Breast epithelium (tissue), 4 donors: ENCODE measurements at regions not wholly inside any gene's neighbourhood (a gene's known extent, or its start where the extent isn't known, plus 50 kb on each side); places are given as distances from the start of the nearest gene placed in this dataset.

Experiments
- DNase-seq, 2 donors: peaks; one replicate each; pipeline ENCODE4 v3.0.0-alpha.2; 2019; ENCODE audit warnings: low spot score in 2 of 2
- H3K27ac ChIP-seq, 2 donors: fragments of 200-600 bp; sonication (generic) in 1 of 2; one replicate each; pipeline ENCODE4 v1.5.1; 2016 to 2019; ENCODE audit warnings: mild to moderate bottlenecking in 1 of 2
- H3K27me3 ChIP-seq, 2 donors: fragments of 200-600 bp; sonication (generic) in 1 of 2; one replicate each; pipeline versions ENCODE4 v1.5.1 to v1.6.0; 2017 to 2019; ENCODE audit warnings: control low read depth in 1 of 2, mild to moderate bottlenecking in 1 of 2
- H3K36me3 ChIP-seq: fragments of 200-600 bp; one replicate; pipeline ENCODE4 v1.5.1; 2019
- H3K4me1 ChIP-seq, 2 donors: fragments of 200-600 bp; sonication (generic); one replicate each; pipeline ENCODE4 v1.5.1; 2016 to 2019; ENCODE audit warnings: control low read depth in 1 of 2
- H3K4me3 ChIP-seq, 3 donors: fragments of 200-600 bp; sonication (generic); 1 replicate in 2 of 3; 2 replicates in 1 of 3; pipeline ENCODE4 v1.5.1; 2016 to 2019; ENCODE audit warnings: mild to moderate bottlenecking in 3 of 3, moderate library complexity in 2 of 3
- H3K9me3 ChIP-seq, 2 donors: fragments of 200-600 bp; sonication (generic) in 1 of 2; one replicate each; pipeline ENCODE4 v1.5.1; 2016 to 2019; ENCODE audit warnings: control low read depth in 1 of 2
- CTCF ChIP-seq, 3 donors: fragments of 450-650 bp; IDR thresholded peaks; one replicate each; pipeline ENCODE4 v1.5.1; 2016 to 2017; ENCODE audit warnings: antibody characterized with exemption in 3 of 3, mild to moderate bottlenecking in 3 of 3, moderate library complexity in 3 of 3
- POLR2A ChIP-seq: fragments of 450-650 bp; IDR thresholded peaks from one replicate; pipeline ENCODE4 v1.6.1; 2016; ENCODE audit warnings: antibody characterized with exemption, mild to moderate bottlenecking, moderate library complexity
- POLR2AphosphoS5 ChIP-seq, 3 donors: sonication (generic); formaldehyde crosslinking; IDR thresholded peaks; one replicate each; pipeline ENCODE4 v1.6.1; 2017; ENCODE audit warnings: antibody characterized with exemption in 3 of 3
- intact Hi-C: fragments of 100-400 bp; cut with DNase I; formaldehyde crosslinking; loops from one replicate; pipeline ENCODE4 v1.15.1; 2023; ENCODE audit warnings: low total_unique reads

GRCh38 chr5:171528036-171528435, 108.6 kb downstream of the FGF18 start:
- no peaks in the 10 kb centered on the region for H3K9me3 ChIP-seq
- no peak for TF ChIP-seq POLR2AphosphoS5 (IDR thresholded peaks at IDR 0.05)
- no peak for TF ChIP-seq POLR2A
- TF ChIP-seq CTCF (IDR thresholded peaks at IDR 0.05) = no peak
- no peaks in the 10 kb centered on the region for H3K36me3 ChIP-seq

DNA sequence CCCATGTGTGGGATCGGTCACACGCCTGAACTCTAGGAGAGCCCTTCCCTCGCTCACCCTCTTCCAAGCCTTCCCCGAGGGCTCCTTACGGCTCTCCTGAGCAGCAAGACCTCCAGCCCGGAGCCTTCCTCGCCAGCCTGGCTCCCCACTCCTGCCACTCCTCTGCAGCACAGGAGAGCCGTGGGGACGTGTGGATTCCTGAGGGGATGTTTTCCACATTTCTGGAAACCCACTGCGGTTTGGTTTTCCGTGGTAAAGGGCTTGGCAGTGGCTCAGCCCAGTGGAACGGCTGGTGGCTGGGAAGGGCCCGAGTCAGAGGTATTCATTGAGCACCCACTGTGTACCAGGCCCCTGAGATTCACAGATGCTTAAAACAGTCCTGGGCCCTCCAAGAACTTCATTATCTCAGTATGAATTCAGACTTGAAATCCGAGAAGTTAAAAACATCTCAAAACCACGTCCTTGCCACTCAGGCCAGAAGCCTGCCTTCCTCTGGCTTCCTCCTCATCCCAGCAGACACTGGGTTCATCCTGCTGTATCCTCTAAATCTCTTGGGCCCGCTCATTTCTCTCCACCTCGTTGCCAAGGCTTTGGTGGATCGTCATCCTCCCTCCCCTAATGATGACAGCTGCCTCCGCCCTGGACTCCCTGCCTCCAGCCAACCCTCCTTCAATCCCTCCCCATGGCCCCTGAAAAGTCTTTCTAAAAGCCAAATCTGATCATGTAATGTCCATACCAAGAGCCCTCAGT, 109.6 kb downstream of the FGF18 start:
- Histone ChIP-seq H3K9me3 (no peaks in the 10 kb centered on the region), H3K27me3 (no peaks in the 10 kb centered on the region), H3K36me3 (no peaks in the 10 kb centered on the region), H3K4me3 (no peak overlapping the region), H3K27ac (no peak overlapping the region), H3K4me1 (no peaks in the 10 kb centered on the region)
- DNase-seq = no peak
- intact Hi-C loops = no loop called here
- TF ChIP-seq POLR2A (no peak), CTCF (IDR thresholded peaks at IDR 0.05) (no peak), POLR2AphosphoS5 (IDR thresholded peaks at IDR 0.05) (no peak)

More at GRCh38 chr5:171528036-171528435, 108.6 kb downstream of the FGF18 start:
- H3K27ac ChIP-seq = no peak overlapping the region
- intact Hi-C loops = no loop called here
- DNase-seq = no peak
- no peaks in the 10 kb centered on the region for H3K4me1 ChIP-seq
- H3K27me3 ChIP-seq = no peaks in the 10 kb centered on the region
- H3K4me3 ChIP-seq = no peak overlapping the region

- H3K4me3 ChIP-seq = no peak overlapping the region
- no peaks in the 10 kb centered on the region for H3K4me1 ChIP-seq
- DNase-seq = no peak
- no peaks in the 10 kb centered on the region for H3K36me3 ChIP-seq
- no peaks in the 10 kb centered on the region for H3K9me3 ChIP-seq
- intact Hi-C loops = no loop called here
- H3K27ac ChIP-seq = no peak overlapping the region
- no peak for TF ChIP-seq CTCF (IDR thresholded peaks at IDR 0.05)
- TF ChIP-seq POLR2AphosphoS5 (IDR thresholded peaks at IDR 0.05) = no peak
- H3K27me3 ChIP-seq = no peaks in the 10 kb centered on the region
These were observed 112.2 kb downstream of the FGF18 start for GRCh38 chr5:171531638-171532037.

- Histone ChIP-seq H3K9me3 (no peaks in the 10 kb centered on the region), H3K27ac (no peak overlapping the region), H3K4me3 (no peak overlapping the region), H3K36me3 (no peaks in the 10 kb centered on the region), H3K4me1 (no peaks in the 10 kb centered on the region), H3K27me3 (no peaks in the 10 kb centered on the region)
- no peak for DNase-seq
- TF ChIP-seq POLR2AphosphoS5 (IDR thresholded peaks at IDR 0.05) (no peak), CTCF (IDR thresholded peaks at IDR 0.05) (no peak), POLR2A (no peak)
- intact Hi-C loops = no loop called here
These were observed 113.7 kb downstream of the FGF18 start for GRCh38 chr5:171533153-171533552.

- H3K36me3 ChIP-seq = no peaks in the 10 kb centered on the region
- H3K4me3 ChIP-seq = no peak overlapping the region
- TF ChIP-seq CTCF (IDR thresholded peaks at IDR 0.05) (no peak), POLR2AphosphoS5 (IDR thresholded peaks at IDR 0.05) (no peak), POLR2A (no peak)
- no peak for DNase-seq
- no peaks in the 10 kb centered on the region for H3K4me1 ChIP-seq
- no peak overlapping the region for H3K27ac ChIP-seq
- no peaks in the 10 kb centered on the region for H3K27me3 ChIP-seq
- intact Hi-C loops = no loop called here
- no peaks in the 10 kb centered on the region for H3K9me3 ChIP-seq
These were observed 114.8 kb downstream of the FGF18 start for GRCh38 chr5:171534043-171534895.
